ENCODE measurements at regions not wholly inside any gene's neighbourhood (a gene's known extent, or its start where the extent isn't known, plus 50 kb on each side); places are given as distances from the start of the nearest gene placed in this dataset.

GRCh38 chr5:26791433-26791832, 247.0 kb downstream of the CDH9 start:
- H3K79me2 ChIP-seq (replicated peaks; ENCODE audit: insufficient read depth, low read length): no peaks in the 10 kb centered on the region
- no peak overlapping the region for H2AFZ ChIP-seq (ENCODE audit: low read depth, low read length)
- no peak overlapping the region for H3K9ac ChIP-seq (ENCODE audit: low read length)
- no peak overlapping the region for H3K4me2 ChIP-seq (ENCODE audit: low read length)
- H3K9me2 ChIP-seq (ENCODE audit: insufficient read depth, low read length): no peaks in the 10 kb centered on the region
- TF ChIP-seq EP300 (conservative IDR thresholded peaks at IDR 0.05; ENCODE audit: poor library complexity, severe bottlenecking): no peak
- TF ChIP-seq EZH2 (IDR thresholded peaks at IDR 0.05; ENCODE audit: borderline replicate concordance, insufficient read depth, low read length, poor library complexity, severe bottlenecking): no peak
- TF ChIP-seq RAD21 (conservative IDR thresholded peaks at IDR 0.05): no peak
- no peak for TF ChIP-seq TAF1 (IDR thresholded peaks at IDR 0.05; ENCODE audit: low read depth)
- no peak for TF ChIP-seq POLR2AphosphoS5 (IDR thresholded peaks at IDR 0.05)
- TF ChIP-seq CTCF (IDR thresholded peaks at IDR 0.05; ENCODE audit: poor library complexity, severe bottlenecking): no peak
- TF ChIP-seq MXI1 (conservative IDR thresholded peaks at IDR 0.05; ENCODE audit: poor library complexity, severe bottlenecking): no peak
- TF ChIP-seq REST (IDR thresholded peaks at IDR 0.05; ENCODE audit: borderline replicate concordance): no peak
- TF ChIP-seq SMC3 (conservative IDR thresholded peaks at IDR 0.05; ENCODE audit: poor library complexity): no peak
- H3K36me3 ChIP-seq (ENCODE audit: insufficient read depth, low read length): no peaks in the 10 kb centered on the region
- H3K9me3 ChIP-seq (ENCODE audit: low read length): no peaks in the 10 kb centered on the region
- H3K4me3 ChIP-seq (ENCODE audit: low read length): no peak overlapping the region
- H3K27ac ChIP-seq (ENCODE audit: low read length): no peak overlapping the region
- H3K27me3 ChIP-seq (ENCODE audit: insufficient read depth, low read depth, low read length): no peaks in the 10 kb centered on the region
- H3F3A ChIP-seq (ENCODE audit: insufficient read depth, low read length, poor library complexity, severe bottlenecking): no peaks in the 10 kb centered on the region
- H4K20me1 ChIP-seq (ENCODE audit: insufficient read depth): no peaks in the 10 kb centered on the region

GRCh38 chr5:26791021-26791420, 247.4 kb downstream of the CDH9 start:
- Histone ChIP-seq H3F3A (ENCODE audit: insufficient read depth, low read length, poor library complexity, severe bottlenecking) (no peaks in the 10 kb centered on the region), H3K9ac (ENCODE audit: low read length) (no peak overlapping the region), H3K4me3 (ENCODE audit: low read length) (no peak overlapping the region), H2AFZ (ENCODE audit: low read depth, low read length) (no peak overlapping the region), H3K27me3 (ENCODE audit: insufficient read depth, low read depth, low read length) (no peaks in the 10 kb centered on the region), H3K4me2 (ENCODE audit: low read length) (no peak overlapping the region), H3K79me2 (replicated peaks; ENCODE audit: insufficient read depth, low read length) (no peaks in the 10 kb centered on the region), H3K9me3 (ENCODE audit: low read length) (no peaks in the 10 kb centered on the region), H3K9me2 (ENCODE audit: insufficient read depth, low read length) (no peaks in the 10 kb centered on the region), H4K20me1 (ENCODE audit: insufficient read depth) (no peaks in the 10 kb centered on the region), H3K27ac (ENCODE audit: low read length) (no peak overlapping the region), H3K36me3 (ENCODE audit: insufficient read depth, low read length) (no peaks in the 10 kb centered on the region)
- TF ChIP-seq MXI1 (conservative IDR thresholded peaks at IDR 0.05; ENCODE audit: poor library complexity, severe bottlenecking) (no peak), SMC3 (conservative IDR thresholded peaks at IDR 0.05; ENCODE audit: poor library complexity) (no peak), POLR2AphosphoS5 (IDR thresholded peaks at IDR 0.05) (no peak), EZH2 (IDR thresholded peaks at IDR 0.05; ENCODE audit: borderline replicate concordance, insufficient read depth, low read length, poor library complexity, severe bottlenecking) (no peak), CTCF (IDR thresholded peaks at IDR 0.05; ENCODE audit: poor library complexity, severe bottlenecking) (no peak), TAF1 (IDR thresholded peaks at IDR 0.05; ENCODE audit: low read depth) (no peak), EP300 (conservative IDR thresholded peaks at IDR 0.05; ENCODE audit: poor library complexity, severe bottlenecking) (no peak), REST (IDR thresholded peaks at IDR 0.05; ENCODE audit: borderline replicate concordance) (no peak), RAD21 (conservative IDR thresholded peaks at IDR 0.05) (no peak)
